HG03432 (cell line): ENCODE measurements at regions not wholly inside any gene's neighbourhood (a gene's known extent, or its start where the extent isn't known, plus 50 kb on each side); places are given as distances from the start of the nearest gene placed in this dataset.
"Not testable (repeated sequence)": the region's sequence is repeated elsewhere in the genome, so short reads cannot be mapped to it uniquely, and the experiment has no call there.

Experiments used
- ATAC-seq: cut with Tn5 transposase; IDR thresholded peaks from one replicate; pipeline ENCODE4 v1.9.1; 2021; ENCODE audit warnings: mild to moderate bottlenecking, moderate library complexity; ENCODE audit not compliant: unreplicated experiment

- ATAC-seq = no peak
These were observed 116.8 kb upstream of the SERPINE2 start for GRCh38 chr2:224155896-224156295.

- ATAC-seq = no peak
These were observed 116.3 kb upstream of the SERPINE2 start for GRCh38 chr2:224155371-224155770.

DNA sequence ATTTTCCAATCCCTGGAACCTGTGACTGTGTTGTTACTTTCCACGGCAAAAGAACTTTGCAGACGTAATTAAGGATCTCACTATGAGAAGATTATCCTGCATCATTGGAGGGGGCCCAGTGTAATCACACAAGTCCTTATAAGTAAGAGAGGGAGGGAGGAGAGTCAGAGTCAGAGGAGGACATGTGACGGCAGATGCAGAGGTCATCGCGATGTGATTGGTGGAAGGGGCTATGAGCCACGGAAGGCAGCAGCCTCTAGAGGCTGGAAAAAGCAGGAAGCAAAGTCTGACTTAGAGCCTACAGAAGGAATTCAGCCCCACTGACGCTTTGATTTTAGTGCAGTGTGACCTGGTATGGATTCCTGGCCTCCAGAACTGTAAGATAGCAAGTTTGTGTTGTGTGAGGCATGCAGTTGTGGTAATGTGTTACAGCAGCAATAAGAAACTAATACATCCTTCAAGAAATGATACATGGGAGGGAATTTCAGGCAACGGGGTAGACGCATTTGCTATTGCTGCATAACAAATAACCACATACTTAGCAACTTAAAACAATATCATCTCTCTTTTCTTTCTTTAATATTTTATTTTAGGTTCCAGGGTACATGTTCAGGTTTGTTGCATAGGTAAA, 112.7 kb upstream of the SERPINE2 start:
- no peak for ATAC-seq

DNA sequence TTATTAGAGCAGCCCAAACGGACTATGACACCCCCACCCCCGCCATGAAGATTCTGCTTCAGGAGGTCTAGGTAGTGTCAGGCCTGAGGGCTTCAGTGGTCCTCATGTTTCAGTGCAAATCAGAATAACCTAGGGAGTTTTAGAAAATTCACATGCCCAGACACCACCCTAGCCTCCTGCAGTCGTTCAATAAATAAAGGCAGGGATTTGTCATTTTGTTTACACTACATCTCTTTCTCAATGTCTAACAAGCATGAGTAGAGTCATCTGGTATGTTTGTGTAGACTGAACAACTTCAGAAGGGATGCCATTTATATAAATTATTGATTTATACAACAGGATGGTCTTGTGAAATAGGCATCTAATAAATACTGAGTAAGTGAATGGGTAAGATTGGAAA, 112.1 kb upstream of the SERPINE2 start:
- ATAC-seq = no peak

DNA sequence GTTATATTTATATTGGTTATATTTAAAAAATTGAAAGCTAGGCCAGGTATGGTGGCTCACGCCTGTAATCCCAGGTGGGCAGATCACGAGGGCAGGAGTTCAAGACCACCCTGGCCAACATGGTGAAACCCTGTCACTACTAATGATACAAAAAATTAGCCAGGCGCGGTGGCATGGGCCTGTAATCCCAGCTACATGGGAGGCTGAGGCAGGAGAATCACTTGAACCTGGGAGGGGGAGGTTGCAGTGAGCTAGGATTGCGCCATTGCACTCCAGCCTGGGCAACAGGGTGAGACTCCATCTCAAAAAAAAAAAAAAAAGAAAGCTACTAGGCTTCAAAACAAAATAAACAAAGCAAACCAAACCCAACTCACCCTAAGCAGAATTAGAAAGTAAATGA, 109.0 kb upstream of the SERPINE2 start:
- not testable (repeated sequence) for ATAC-seq

GRCh38 chr2:224147174-224147573, 108.1 kb upstream of the SERPINE2 start:
- ATAC-seq = no peak

DNA sequence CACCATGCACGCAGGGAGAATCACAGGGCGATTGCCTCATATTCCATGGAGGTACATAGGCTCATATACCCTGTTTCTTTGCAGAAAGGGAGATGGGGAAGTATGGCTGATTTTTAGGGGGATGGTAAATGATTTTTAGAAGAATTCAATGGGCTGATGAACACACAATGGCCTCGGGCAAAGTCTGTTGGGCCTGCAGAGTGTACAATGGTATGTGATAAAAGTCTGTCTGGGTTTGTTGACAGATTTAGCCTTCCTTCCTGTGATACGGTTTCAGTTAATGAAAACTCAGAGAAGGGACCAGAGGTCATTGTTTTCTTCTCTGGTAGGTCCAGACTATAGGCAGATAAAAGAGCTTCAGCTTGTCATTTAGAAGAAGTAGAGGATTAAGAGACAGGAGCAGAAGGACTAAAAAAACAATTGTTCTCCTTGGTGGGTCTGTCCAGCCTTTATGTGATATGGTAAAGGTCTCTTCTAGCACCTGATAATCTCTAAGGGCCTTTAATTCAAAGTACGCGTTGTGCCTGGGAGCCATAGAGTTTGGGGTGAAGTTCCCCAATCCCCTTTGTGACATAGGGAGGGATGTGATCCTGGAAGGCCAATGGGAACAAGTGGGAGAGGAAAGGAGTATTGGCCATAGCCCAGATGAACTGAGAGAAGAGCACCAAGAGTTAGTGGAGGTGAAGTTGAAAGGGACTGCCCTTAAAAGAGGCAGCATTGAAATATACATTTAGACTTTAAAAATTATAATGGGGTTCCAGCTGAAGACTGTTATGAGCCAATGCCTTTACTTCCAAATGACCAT, 107.5 kb upstream of the SERPINE2 start:
- no peak for ATAC-seq

DNA sequence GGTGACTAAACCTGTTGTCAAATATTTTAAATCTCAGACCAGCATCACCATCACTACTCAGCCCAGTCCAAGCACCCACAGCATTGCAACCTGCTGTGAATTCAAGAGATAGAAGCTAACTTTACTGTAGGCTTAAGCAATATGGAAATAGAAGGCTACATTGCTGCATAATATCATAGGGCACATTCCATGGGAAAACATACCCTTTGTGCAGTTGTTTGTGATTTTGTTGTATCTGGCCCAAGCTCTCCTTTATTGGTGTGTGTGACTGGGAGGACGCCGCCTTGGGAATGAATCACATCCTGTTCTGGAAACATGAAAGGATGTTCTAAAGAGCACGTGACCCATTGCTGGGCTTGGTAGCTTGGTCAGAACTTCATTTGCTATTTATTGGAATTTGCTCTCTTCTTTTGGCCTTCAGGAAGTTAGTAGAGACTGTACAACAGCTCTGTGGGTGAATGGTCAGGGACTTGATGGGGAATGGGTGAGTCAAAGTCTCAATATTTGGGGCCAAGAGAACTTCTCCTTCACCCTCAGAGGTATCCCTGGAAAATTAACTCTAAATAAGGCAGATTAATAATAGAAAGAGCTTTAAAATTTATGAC, 106.8 kb upstream of the SERPINE2 start:
- ATAC-seq = no peak

- ATAC-seq = no peak
These were observed 104.4 kb upstream of the SERPINE2 start for GRCh38 chr2:224143526-224143925.

DNA sequence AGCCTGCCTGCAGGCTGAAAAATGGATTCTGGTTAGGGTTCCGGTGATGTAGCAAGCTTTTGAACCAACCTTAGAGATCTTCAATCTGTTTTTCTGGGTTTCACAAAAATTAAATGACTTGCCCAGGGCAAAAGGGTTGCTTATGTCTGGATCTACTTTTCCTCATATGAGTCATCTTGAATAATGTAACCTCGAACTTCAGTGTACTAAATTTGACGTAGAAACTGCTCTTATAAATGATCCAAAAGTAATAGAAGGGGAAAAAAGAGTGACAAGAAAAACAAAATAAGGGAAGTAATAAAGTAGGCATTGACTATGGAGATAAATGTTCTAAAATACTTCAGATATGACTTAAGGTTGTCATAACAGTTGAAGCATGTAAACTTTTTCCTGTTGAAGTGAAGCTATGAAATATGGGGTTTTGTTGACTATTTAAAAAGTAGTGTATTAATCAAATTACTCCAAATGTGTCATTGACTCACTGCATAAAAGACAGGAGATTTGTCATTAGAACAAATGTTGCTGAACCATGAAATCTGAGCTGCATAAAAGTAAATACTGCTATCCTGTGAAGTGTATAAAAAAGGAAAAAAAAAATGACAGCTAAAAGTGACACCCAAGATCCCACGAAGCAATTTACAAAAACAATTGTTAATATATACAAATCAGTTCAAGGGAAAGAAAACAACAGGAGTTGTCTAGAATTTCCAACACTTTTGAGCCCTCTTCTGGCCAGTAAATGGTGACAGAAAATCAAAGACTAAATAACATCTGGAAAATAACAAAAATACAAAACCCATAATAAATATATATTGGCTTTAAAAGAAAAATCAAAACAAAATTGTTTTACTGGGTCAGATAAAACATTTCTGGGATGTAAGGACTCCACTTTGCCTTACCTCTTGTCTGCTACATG, 103.6 kb upstream of the SERPINE2 start:
- no peak for ATAC-seq

GRCh38 chr2:224141304-224141703, 102.2 kb upstream of the SERPINE2 start:
- no peak for ATAC-seq

DNA sequence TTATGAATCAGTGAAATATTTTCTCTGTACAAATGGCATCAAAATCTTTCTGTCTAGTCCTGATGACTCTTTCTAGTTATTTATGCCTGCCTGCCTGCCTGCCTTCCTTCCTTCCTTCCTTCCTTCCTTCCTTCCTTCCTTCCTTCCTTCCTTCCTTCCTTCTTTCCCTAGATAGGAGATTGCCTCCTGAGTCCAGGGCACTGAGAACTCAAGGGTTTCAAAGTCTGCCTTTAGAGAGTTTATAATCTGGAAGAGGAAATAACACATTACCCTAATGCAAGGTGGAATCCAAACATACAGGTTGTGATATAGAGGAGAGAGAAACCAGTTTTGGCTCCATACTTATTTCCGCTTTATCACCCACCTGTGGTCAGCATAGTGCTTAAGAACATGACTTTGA, 98.1 kb upstream of the SERPINE2 start:
- ATAC-seq = no peak

- no peak for ATAC-seq
These were observed 97.3 kb upstream of the SERPINE2 start for GRCh38 chr2:224136396-224136795.

DNA sequence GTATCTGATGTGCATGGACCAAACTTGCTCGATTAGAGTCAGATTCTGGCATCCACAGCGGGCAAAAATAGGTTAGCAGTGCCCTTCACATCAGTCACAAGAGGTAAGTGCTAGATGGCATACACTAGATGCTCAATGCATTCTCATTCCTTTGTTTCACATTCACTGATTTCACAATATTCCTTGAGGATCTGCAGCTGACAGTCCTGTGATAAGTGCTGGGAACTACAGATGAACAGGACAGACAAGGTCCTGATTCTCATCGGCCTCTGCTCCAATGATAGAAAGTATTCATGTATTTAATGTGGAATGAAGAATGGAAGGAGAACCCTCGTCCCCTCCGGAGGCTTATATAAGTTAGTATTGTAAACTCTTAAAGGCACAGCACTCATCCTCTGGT, 96.8 kb upstream of the SERPINE2 start:
- no peak for ATAC-seq

- no peak for ATAC-seq
These were observed 95.1 kb upstream of the SERPINE2 start for GRCh38 chr2:224134003-224134734.

DNA sequence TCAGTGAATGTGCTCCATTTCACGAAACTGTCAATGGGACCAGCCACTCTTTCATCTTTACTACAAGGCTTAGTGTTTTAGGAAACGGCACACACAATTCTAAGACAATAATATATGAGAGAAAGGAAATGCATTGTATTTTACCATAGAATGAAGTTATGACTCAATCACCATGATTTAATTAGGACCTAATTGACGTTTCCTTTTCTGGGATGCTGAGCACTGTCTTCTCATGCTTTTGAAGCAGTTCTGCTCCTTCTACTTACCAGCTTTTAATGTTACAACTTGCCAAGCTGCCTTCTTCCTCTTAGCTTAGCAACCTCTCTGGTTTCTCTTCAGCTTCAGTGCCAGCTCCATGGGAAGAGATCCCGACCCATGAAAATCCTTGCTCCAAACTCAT, 94.3 kb upstream of the SERPINE2 start:
- no peak for ATAC-seq

GRCh38 chr2:224127871-224128501, 88.9 kb upstream of the SERPINE2 start:
- ATAC-seq = no peak

GRCh38 chr2:224126440-224126839, 87.4 kb upstream of the SERPINE2 start:
- no peak for ATAC-seq

- ATAC-seq = no peak
These were observed 86.9 kb upstream of the SERPINE2 start for GRCh38 chr2:224126003-224126402.

GRCh38 chr2:224122542-224122941, 83.5 kb upstream of the SERPINE2 start:
- no peak for ATAC-seq
